ENCODE measurements at regions not wholly inside any gene's neighbourhood (a gene's known extent, or its start where the extent isn't known, plus 50 kb on each side); places are given as distances from the start of the nearest gene placed in this dataset.

DNA sequence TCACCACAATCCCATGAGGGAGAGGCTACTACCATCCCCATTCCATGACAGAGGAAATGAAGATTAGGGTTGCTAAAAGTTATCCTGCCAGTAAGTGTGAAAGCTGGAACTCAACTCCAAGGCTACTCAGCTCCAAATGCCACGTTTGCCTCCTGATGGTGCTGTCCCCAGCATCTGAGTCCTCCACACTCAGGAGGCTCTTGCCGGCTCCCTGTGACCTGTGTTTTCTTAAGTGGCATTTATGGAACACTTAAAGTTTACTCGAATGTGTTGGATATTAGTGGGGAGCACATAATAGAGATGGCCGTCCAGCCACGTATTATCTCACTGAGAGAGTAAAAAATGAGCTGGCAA is 267.9 kb downstream of the CBLN1 start:
- TF ChIP-seq EP300 (IDR thresholded peaks at IDR 0.05; ENCODE audit: borderline replicate concordance in 1 of 2, low read depth in 1 of 2, low read length in 1 of 2) (no peak), CTCF (IDR thresholded peaks at IDR 0.05) (no peak), USF2 (IDR thresholded peaks at IDR 0.05; ENCODE audit: borderline replicate concordance, low read depth, low read length) (no peak), NRF1 (IDR thresholded peaks at IDR 0.05; ENCODE audit: low read depth, low read length) (no peak), TAF1 (IDR thresholded peaks at IDR 0.05; ENCODE audit: borderline replicate concordance, low read depth, low read length) (no peak), RFX5 (IDR thresholded peaks at IDR 0.05; ENCODE audit: low read length) (no peak), EZH2phosphoT487 (IDR thresholded peaks at IDR 0.05; ENCODE audit: borderline replicate concordance, low read depth) (no peak), REST (IDR thresholded peaks at IDR 0.05; ENCODE audit: low read depth, low read length) (no peak), RCOR1 (IDR thresholded peaks at IDR 0.05; ENCODE audit: low read length) (no peak)
- TF ChIP-seq, protein P1, sequence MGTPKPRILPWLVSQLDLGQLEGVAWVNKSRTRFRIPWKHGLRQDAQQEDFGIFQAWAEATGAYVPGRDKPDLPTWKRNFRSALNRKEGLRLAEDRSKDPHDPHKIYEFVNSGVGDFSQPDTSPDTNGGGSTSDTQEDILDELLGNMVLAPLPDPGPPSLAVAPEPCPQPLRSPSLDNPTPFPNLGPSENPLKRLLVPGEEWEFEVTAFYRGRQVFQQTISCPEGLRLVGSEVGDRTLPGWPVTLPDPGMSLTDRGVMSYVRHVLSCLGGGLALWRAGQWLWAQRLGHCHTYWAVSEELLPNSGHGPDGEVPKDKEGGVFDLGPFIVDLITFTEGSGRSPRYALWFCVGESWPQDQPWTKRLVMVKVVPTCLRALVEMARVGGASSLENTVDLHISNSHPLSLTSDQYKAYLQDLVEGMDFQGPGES (IDR thresholded peaks at IDR 0.05; ENCODE audit: low read depth, low read length), result no peak
